HG03342 (cell line): ENCODE measurements at regions not wholly inside any gene's neighbourhood (a gene's known extent, or its start where the extent isn't known, plus 50 kb on each side); places are given as distances from the start of the nearest gene placed in this dataset.

Experiments used
- ATAC-seq: cut with Tn5 transposase; IDR thresholded peaks from one replicate; pipeline ENCODE4 v1.9.1; 2021; ENCODE audit warnings: mild to moderate bottlenecking, moderate library complexity; ENCODE audit not compliant: unreplicated experiment

DNA sequence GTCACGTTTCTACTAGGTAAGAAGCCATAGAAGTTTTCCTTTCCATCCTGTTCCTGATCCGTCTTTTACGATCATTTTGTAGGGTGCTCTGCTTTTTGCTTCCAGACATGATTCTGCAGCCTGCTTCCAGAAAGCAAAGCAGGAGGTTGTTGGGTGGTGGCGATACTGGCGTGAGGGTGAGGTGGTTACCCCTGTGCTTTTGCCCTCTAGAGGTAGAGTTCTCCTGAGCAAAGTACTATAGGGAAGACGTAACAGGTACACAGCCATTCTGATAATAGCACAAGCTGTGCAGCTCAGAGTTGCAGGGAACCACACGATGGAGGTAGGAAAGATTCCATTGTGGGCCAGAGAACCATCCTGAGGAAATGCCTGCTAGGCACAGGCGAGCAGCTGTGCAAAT is 186.0 kb downstream of the PAH start:
- no peak for ATAC-seq

- peak; percentile 41 for ATAC-seq
Observed at GRCh38 chr12:102728506-102729242, 188.4 kb downstream of the PAH start.

GRCh38 chr12:102726686-102727085 is 190.4 kb downstream of the PAH start:
- ATAC-seq = no peak

GRCh38 chr12:102722147-102722546 is 194.9 kb downstream of the PAH start:
- no peak for ATAC-seq

DNA sequence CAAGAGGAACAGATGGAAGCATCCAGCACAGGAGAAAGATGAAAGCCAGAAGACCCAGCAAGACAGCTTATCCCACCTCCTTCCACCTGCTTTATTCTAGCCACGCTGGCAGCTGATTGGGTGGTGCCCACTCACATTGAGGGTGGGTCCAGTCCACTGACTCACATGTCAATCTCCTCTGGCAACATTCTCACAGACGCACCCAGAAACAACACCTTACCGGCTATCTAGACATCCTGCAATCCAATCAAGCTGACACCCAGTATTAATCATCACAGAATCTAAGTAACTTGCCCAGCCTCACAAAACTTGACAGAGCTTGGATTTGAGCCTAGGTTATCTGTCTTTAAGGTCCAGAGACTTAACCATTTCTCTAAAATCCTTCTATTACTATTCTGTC is 208.9 kb downstream of the PAH start:
- no peak for ATAC-seq

DNA sequence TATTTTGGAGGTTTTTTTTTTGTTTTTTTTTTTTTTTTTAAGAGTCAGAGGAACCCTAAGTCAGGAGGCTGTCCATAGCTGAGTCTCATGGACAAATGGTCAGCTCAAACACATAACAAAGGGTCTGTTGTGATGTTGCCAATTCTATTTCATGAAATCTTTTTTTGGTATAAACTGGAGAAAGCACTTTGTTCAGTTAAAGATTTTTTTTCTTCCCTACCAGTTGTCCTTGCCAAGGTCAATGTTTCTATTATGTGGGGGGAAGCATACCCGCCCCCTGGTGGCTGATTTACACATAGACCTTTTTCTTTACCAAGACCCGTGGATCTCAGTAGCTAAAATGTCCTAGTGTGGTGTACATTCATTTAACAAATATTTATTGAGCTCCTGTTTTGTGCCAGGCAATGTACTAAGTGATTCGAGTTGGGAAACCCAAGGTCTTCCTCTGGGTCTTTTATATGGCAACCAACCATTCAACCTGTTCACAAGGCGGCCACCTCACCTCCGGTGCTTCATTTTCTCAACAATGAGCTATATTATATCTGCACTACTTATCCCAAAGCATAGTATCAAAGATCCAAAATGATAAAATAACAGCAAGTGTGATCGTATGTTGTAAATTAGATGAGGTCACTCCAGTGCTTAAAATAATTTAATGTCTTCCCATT is 214.5 kb downstream of the PAH start:
- peak; percentile 77 for ATAC-seq

DNA sequence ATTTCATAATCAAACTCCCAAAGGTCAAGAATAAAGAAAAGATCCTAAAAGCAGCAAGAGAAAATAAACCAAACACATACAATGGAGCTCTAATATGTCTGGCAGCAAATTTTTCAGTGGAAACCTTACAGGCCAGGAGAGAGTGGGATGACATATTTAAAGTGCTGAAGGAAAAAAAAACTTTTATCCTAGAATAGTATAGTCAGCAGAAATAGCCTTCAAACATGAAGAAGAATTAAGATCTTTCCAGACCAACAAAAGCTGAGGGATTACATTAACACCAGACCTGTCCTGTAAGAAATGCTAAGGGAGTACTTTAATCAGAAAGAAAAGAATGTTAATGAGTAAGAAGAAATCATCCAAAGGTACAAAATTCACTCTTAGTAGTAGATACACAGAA is 215.7 kb upstream of the IGF1 start:
- ATAC-seq = no peak

DNA sequence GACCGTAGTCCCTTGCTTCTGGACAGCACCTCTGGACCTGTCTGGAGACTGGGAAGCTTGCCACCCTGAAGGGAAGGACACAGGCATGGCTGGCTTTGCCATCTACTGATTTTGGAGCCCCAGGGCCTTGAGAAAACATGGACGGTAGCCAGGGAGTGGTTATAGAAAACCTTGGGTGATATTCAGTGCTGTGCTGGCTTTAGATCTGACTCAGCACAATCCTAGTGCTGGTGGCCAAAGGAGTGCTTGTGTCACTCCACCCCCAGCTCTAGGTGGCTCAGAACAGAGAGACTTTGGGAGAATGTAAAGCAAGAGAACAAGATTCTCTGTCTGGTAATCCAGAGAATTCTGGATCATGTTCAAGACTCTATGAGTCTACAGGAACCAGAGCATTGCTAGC is 214.5 kb upstream of the IGF1 start:
- ATAC-seq = no peak

DNA sequence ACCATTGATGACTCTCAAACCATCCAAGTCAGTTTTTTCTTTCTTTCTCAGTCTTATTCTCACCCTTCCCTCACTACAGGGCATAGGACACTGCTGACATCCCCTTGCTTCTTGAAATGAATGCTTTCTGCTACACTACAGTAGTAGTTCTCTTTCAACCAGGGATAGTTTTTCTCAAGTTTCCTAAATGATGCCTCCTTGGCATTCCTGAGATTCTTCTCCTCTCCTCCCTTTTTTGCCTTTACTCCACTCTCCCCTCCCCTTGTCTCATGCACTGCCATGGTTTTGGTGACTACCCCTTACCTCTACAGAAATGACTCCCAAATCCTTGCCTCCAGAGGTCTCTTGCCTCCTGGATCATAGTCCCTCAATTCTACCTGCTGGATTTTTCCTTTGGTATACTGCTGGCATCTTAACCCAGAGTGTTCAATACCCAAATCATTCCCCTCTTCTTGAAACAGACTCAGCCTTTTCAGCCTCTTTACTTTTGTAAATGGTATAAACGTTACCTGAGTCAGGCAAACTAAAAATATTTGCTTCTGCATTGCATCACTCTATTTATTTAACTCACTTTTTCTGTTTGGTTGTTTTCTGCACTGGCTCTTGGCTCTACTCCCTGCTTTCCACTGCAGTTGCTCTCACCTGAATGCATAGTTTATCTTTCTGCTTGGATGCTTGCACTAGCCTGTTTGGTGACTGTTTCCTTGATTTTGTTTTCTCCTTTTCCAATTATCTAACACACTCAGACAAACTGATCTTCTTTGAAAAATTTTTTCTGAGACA is 211.6 kb upstream of the IGF1 start:
- no peak for ATAC-seq

GRCh38 chr12:102690253-102690652 is 209.9 kb upstream of the IGF1 start:
- ATAC-seq = no peak

DNA sequence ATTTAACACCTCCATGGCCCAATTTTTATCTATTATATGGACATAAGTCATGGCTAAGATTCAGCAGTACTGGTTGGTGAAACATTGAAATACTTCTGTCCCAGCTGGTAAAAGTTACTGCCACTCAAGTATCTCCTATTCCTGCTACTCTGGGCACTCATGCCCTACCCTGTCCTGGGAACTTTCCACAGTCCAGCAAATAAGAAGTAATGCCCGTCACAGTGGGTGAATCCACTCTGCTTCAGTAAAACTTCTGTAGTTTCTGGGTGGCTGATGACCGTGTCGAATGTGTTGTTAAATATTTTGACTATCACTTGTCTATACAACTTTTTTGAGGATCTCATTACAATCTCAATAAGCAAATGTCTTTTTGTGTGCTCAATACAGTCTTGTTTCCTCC is 209.3 kb upstream of the IGF1 start:
- ATAC-seq = no peak

GRCh38 chr12:102687523-102687922 is 207.2 kb upstream of the IGF1 start:
- no peak for ATAC-seq

GRCh38 chr12:102685841-102686240 is 205.5 kb upstream of the IGF1 start:
- ATAC-seq = no peak

- no peak for ATAC-seq
Observed at GRCh38 chr12:102685172-102685571, 204.8 kb upstream of the IGF1 start.

GRCh38 chr12:102682366-102683289 is 202.3 kb upstream of the IGF1 start:
- ATAC-seq = no peak

DNA sequence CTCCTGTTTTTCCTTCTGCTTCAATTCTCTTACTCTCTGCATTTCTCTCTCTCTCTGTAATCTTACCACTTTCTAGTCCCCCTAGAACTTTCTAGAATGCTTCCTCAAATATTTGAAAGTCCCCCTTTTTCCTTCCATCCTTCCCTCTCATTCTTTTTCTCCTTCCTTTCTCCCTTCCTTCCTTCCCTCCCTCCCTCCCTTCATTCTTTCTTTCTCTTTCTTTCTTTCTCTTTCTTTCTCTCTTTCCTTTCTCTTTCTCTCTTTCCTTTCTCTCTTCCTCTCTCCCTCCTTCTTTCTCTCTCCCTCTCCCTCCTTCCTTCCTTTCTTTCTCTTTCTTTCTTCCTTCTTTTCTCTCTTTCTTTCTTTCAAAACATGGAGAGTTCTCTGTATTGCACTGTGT is 201.4 kb upstream of the IGF1 start:
- no peak for ATAC-seq

DNA sequence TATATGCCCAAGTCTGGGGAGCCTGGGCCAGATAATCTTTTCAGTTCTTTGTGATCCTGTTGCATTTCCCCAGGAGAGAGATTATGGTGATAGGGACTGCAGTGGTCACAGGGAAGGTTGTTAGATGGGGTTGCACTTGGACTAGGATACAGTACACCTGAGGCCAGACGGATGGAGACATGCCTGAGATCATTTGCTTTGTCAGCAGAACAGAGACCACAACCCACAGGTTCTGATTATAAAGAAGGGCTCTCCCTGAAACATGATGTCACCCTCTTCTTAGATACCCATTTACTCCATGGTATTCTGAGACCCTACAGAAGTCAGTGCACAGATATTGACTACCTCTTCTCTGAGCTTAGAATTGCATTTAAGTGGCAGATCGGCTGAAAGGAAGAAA is 200.9 kb upstream of the IGF1 start:
- no peak for ATAC-seq

DNA sequence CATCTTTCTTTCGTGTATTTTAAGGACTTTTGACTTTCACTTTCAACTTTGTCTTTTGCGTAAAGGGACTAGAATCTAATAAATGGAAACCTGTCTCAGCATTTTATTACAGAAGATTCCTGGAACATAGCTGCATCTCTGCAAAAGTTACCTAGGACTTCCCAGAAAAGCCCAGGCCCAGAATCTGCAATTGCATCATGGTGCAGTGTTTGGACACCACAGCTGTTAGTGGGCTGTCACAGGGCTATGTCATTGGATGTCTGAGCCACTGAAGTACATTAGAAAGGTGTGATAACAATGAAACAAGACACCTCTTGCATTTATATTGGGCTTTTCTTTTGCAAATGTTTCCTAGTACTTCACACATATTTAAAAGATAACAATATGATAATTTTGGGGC is 199.9 kb upstream of the IGF1 start:
- no peak for ATAC-seq

DNA sequence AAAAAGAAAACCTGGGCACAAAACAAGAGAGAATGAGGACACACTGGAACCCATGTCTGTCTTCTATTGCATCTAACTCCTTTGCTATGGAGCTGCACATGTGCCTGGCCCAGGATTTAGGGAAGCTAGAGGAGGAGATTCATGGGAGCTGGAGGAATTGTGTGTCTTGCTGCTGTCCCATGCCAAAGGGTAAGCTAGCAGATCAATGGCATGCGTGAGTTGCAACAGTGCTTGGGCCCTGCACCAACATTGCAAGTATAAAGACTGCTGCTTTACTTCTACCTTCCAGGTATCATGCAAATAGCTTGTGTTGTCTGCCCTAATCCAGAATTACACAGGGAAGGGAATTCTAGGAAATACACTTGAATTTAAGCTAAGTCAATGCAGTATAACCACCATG is 196.4 kb upstream of the IGF1 start:
- no peak for ATAC-seq

GRCh38 chr12:102675672-102676071 is 195.3 kb upstream of the IGF1 start:
- no peak for ATAC-seq

GRCh38 chr12:102673606-102674005 is 193.2 kb upstream of the IGF1 start:
- ATAC-seq = no peak
